SIG-M5 treated with dmso at 0.1 percent for 504 hours (cell line): ENCODE measurements at regions not wholly inside any gene's neighbourhood (a gene's known extent, or its start where the extent isn't known, plus 50 kb on each side); places are given as distances from the start of the nearest gene placed in this dataset.

Experiments used
- DNase-seq: peaks from one replicate; lab custom pipeline; 2025; ENCODE audit not compliant: unreplicated experiment; lab: John Stamatoyannopoulos, UW

- DNase-seq, result no peak
Observed at GRCh38 chr11:134639586-134640330, 227.7 kb upstream of the B3GAT1 start.

DNA sequence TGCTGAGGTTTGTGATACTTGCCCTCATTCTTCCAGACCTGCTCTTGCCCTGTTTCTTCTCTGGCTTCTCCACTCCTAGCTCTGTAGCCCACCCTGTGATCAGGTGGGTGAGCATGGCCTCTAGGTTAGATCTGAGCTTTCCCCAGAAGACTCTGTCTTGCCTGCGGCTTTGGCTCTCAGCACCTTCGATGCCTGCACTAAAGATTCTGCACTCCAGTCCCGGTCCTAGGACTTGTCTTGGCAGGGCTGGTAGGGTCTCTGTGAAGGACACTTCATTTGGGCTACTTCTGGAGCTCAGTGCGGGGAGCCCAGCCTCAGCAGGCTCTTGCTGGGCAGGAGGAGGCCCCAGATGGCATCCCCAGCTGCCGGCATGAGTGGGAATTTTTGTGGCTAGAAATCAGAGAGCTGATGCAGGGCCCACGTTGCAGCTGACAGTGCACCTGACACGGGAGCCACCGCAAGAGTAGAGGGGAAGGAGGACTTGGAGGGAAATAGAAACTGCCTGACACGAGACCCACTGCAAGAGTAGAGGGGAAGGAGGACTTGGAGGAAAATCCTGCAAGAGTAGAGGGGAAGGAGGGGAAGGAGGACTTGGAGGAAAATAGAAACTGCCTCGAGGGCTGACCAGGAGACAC is 226.9 kb upstream of the B3GAT1 start:
- DNase-seq, result no peak

- no peak for DNase-seq
Observed at GRCh38 chr11:134637091-134638015, 225.3 kb upstream of the B3GAT1 start.

DNA sequence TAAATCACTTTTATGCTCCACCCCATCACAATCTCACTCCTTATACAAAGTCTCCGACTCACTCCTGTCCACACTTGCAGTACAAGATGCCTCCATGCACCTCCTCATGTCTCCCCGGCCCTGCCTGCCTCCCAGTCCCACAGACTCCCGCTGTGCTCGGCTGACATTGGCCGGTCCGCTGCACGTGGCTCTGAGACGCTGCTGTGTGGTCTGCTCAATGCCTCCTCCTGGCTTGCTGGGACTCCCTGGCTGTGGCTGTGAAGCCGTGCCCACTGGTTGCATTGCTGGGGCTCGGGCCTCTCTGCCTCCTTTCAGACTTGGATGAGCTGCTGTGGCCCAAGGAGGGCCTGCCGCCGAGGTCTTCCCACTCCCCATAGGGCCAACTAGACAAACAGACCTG is 224.0 kb upstream of the B3GAT1 start:
- DNase-seq, result no peak

GRCh38 chr11:134634897-134635831 is 223.1 kb upstream of the B3GAT1 start:
- no peak for DNase-seq

GRCh38 chr11:134633276-134633675 is 221.2 kb upstream of the B3GAT1 start:
- no peak for DNase-seq

GRCh38 chr11:134632347-134633119 is 220.5 kb upstream of the B3GAT1 start:
- DNase-seq, result no peak

DNA sequence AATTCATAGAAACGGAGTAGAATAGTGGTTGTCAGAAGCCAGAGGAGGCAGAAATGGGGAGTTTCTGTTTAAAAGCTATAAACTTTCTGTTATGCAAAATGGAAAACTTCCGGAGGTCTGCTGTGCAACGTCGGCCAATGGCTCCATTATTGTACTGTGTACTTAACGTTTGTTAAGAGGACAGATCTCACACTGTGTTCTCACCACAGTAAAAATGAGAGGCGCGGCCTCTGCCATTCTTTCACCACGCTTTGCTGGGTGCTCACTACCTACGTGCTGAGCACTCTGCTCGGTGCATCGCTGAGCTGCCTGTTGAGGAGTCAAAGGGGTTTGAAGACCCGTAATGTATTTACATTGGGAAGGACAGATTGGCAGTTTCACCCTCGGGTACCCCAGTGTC is 218.8 kb upstream of the B3GAT1 start:
- no peak for DNase-seq

DNA sequence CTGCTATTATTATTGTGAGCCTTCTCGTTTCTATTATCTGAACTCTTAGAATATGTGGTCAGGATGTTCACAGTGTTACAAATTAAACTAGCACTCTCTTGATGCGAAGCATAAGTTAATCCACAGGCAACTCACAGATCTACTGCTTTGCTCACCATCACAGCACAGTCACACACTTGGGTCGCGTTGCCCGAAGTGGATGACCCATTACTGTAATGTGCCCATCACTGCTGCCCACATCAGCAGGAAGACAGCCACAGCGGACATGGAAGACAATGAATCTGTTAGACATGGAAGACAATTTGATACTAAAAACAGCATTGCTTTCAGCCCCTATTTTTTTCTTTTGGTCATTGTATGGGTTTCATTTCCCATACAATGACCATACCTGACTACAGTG is 216.4 kb upstream of the B3GAT1 start:
- DNase-seq, result no peak

- no peak for DNase-seq
Observed at GRCh38 chr11:134626032-134626431, 214.0 kb upstream of the B3GAT1 start.

DNA sequence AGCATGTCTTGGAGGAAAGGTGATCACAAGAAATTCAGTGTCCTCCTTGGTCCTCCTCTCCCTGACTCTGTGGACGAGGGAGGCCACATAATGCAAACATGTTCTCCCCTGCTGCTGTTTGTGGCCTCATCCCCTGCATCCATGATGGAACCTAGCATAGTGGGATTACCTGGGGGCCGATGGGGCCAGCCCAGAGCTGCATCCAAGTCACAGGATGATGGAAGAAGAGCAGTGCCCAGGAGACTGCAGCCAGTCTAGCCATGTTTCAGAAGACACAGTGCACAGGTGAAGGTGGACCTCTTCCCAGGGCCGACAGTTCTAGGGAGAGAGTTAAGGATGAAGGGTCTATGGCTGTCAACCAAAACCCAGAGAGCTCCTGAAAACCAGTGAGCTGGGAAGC is 213.6 kb upstream of the B3GAT1 start:
- DNase-seq, result no peak

DNA sequence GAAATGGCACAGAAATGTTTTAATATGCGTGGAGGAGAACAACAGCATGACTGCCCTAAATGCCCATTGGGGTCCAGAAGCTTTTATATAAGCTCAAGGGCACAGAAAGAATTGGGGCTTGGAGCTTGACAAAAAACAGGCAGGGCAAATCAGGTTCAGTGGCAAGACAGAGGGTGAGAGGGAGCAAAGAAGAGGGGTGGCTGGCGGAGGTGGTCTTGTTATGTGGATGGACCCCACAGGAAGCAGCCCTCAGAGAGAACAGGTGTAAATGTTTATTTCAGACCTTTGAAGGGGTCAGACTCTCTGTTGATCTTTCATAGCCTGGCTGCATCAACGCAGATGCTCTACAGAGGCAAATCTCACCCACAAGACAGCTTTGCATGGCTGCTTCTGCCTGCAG is 213.1 kb upstream of the B3GAT1 start:
- DNase-seq, result no peak

- no peak for DNase-seq
Observed at GRCh38 chr11:134624166-134624920, 212.3 kb upstream of the B3GAT1 start.

DNA sequence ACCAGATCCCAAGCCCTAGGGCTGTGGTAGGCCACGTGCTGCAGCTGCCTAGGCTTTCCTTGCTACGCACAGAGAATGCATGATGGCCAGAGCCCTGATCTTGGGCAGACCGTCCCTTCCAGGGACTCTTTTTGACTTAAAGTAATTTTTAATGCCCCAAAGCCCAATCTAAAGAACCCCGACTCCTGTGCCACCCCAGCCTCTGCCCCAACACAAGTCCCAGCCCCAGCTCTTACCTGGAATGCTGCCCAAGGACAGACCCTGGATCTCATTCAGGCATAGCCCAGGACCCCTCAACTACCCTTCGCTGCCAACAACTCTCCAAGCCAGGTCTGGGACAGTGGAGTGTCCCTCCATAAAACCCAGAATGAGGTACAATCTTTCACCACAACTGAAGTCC is 211.7 kb upstream of the B3GAT1 start:
- no peak for DNase-seq

DNA sequence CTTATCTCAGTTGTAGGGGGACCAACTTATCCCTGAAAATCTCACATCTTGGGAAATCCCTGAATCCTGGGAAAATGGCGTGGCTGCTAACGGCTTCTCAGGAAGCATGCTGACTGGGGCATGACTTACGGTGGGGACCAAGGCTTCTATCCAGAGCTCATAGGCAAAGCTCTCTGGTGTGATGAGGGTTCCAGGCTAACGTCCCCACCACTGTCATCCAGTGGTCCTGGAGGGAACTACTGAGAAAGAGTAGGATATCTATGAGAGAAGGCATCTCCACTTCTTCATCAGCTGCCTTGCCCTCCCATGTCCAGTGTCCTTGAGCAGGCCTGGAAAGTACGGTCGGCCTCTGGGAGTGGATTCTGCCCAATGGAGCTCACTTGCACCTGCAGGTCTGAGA is 210.4 kb upstream of the B3GAT1 start:
- DNase-seq, result no peak

DNA sequence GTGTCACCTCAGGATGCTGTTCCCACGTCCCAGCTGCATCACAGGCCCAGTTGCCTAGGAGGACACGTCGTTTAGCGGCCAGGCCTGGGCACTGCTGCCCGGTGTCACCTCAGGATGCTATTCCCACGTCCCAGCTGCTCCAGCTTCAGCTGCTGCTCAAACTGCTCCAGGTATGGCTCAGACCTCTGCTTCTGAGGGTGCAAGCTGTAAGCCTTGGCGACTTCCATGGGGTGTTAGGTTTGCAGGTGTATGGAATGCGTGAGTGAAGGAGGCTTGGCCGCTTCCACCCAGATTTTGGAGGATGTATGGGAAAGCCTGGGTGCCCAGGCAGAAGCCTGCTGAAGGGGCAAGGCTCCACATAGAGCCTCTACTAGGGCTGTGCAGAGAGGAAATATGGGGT is 205.3 kb upstream of the B3GAT1 start:
- no peak for DNase-seq

GRCh38 chr11:134616038-134616437 is 204.0 kb upstream of the B3GAT1 start:
- DNase-seq, result no peak

GRCh38 chr11:134615041-134615615 is 203.1 kb upstream of the B3GAT1 start:
- DNase-seq, result no peak

- no peak for DNase-seq
Observed at GRCh38 chr11:134614141-134614540, 202.1 kb upstream of the B3GAT1 start.
